GM18909 (cell line): ENCODE measurements at regions not wholly inside any gene's neighbourhood (a gene's known extent, or its start where the extent isn't known, plus 50 kb on each side); places are given as distances from the start of the nearest gene placed in this dataset.

Experiments used
- ATAC-seq: cut with Tn5 transposase; IDR thresholded peaks from one replicate; pipeline ENCODE4 v1.9.1; 2021; ENCODE audit warnings: mild to moderate bottlenecking; ENCODE audit not compliant: unreplicated experiment, poor library complexity

- ATAC-seq: no peak
Measured at GRCh38 chr10:3420527-3421469, 248.2 kb upstream of the PITRM1 start.

DNA sequence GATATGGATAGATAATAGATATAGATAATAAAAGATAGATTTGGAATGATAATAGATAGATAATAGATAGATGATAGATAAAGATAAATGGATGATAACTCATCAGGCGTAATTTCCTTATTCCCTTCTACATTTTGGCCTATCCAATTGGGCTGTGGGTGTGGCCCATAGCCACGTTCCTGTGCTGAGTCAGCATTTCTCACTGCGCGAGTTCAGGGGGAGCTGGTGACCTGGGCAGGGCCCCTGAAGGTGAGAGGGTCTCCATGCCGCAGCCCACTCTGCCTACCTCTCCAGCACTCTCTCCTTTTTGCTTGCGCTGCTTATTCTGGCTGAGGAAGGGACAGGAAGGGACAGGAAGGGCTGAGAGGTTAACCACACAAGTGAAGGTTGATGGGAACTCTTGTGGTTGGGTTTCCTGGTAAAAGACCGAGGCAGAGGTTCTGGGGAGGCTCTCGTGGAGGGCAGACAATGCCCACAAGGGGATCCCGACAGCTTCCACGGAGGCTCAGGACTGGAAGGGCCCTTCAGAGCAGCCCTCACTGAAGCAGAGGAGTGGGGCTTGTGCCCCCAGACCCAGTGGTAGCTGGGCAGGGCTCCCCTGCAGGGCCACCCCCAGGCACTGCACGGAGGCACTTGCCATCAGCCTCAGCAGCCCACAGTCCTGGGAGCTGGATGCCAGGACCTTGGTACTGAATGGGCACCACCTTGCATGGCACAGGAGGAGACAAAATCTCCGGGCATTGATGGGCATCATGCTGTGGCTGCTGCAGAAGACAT lies 247.3 kb upstream of the PITRM1 start:
- no peak for ATAC-seq

- ATAC-seq: no peak
Measured at GRCh38 chr10:3418926-3419325, 246.3 kb upstream of the PITRM1 start.

- ATAC-seq: no peak
Measured at GRCh38 chr10:3418041-3418754, 245.6 kb upstream of the PITRM1 start.

DNA sequence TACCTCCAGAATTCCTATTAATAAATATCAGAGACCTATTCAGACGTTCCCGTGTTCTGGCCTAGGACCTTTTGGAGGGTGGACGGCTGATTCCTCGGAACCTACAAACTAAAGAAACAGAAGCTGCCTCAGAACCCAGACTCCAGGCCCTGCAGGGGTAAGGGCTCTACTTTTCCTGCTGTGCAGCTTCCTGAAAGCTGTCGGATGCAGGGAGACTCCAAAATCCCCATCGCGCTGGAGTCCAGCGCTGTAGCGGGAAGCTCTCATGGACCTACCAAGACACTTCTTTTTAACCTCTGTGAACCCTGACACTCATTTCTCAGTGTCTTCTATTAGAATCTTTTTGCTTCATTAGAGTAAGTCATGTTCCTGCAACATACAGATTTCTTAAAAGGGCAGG lies 244.5 kb upstream of the PITRM1 start:
- ATAC-seq: no peak

DNA sequence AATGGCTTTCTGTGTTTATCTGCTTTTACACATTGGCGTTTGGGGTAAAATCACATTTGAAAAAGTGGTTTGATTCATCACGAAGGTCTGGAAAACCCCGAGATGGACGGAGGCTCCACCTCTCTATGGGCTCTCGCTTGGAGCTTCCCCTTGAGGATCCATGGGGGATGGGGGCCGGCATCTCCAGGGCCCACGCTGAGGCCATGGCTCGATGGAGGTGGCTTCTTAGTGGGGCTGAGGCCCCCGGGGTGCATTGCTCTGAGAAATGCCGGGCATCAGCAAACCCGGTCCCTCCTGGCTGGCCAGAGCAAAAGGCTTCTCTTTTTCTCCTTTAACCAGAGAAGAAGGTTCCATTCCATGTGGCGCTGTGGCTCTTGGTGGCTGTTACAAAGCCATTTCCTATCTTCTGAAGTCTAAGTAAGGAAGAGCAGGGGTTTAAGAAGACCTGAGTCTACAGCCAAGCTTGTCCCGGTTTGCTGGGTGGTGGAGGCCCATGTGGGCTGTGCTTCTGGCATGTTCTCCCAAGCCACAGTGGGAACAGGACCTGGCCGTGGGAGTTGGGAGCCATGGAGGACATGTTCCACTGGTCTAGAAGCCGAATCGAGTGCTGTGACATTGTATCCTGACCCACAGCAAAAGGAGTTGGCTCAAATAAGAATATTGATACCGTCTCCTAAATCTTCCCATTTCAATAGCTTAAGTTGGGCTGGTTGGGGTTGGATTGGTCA lies 243.5 kb upstream of the PITRM1 start:
- no peak for ATAC-seq

- ATAC-seq: no peak
Measured at GRCh38 chr10:3415038-3415736, 242.6 kb upstream of the PITRM1 start.

GRCh38 chr10:3414667-3415023 lies 242.1 kb upstream of the PITRM1 start:
- no peak for ATAC-seq

- ATAC-seq: no peak
Measured at GRCh38 chr10:3413937-3414666, 241.5 kb upstream of the PITRM1 start.

DNA sequence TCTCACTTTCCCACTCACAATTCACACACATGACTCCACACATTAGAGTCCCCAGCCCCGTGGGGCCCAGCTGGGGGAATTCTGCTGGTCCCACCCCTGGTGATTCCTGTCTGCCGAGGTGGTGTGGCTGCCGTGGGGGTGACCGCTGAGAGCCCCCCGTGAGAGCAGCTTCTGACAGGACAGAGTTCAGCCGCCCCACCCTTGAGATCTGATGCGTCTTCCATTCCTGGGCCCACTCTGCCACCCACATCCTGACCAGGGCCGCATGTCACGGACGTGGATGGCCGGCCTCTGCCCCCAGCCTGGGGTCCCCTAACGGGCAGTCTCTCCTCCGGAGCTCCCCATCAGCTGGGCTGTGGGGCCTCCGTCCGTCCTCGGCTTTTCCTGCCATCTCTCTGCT lies 240.1 kb upstream of the PITRM1 start:
- no peak for ATAC-seq

DNA sequence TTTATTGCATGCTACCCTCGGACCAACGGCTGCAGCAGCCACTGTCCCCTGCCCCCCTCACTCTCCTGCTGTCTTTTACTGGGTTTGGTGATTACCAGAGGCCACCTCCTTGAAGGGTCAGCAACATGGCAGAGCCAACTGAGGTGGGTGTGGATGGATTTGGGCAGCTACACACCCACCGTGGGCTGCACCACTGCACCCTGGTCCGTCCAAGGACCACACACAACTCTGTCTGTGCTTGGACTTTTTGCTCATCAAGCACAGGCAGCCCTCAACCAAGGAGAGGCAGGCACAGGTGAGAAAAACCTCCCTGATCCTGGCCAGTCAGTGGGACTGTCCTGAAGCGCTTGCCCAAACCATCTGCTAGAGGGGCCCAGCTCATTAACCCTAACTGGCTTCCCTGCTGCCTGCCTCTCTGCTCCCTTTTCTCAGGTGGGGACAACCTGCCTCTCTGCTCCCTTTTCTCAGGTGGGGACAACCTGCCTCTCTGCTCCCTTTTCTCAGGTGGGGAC lies 239.5 kb upstream of the PITRM1 start:
- no peak for ATAC-seq

DNA sequence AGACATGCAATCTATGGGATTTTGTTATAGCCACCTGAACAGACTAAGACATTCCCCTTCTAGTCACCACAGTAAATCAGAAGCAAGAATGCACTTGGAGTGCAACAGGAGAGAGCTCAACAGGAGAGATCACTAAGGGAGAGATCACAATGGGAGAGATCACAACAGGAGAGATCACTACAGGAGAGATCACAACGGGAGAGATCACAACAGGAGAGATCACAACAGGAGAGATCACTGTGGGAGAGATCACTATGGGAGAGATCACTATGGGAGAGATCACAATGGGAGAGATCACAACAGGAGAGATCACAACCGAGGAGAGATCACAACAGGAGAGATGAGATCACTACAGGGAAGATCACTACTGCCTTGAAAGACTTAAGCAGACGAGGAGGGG lies 238.5 kb upstream of the PITRM1 start:
- no peak for ATAC-seq

DNA sequence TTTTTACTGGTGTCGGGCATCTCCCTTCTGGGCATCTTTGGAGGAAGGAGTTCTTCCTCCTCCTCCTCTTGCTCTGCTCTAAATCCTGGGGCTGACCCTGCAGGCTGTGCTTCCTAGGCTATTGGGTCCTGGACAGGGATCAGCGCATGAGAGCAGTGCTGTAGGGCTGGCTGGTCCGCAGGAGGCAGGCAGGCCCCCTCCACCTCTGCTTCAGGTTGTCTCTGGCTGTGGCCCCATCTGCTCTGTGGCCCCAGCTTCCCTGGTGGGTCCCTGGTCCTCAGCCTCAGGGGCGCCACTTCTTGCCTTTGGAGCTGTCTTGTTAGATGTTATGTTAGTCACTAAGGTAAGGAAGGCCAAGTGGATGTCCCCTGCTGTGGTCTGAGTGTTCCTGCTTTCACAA lies 237.3 kb upstream of the PITRM1 start:
- no peak for ATAC-seq

- peak; percentile 74 for ATAC-seq
Measured at GRCh38 chr10:3408603-3409365, 236.2 kb upstream of the PITRM1 start.

GRCh38 chr10:3407208-3407607 lies 234.6 kb upstream of the PITRM1 start:
- ATAC-seq: no peak

DNA sequence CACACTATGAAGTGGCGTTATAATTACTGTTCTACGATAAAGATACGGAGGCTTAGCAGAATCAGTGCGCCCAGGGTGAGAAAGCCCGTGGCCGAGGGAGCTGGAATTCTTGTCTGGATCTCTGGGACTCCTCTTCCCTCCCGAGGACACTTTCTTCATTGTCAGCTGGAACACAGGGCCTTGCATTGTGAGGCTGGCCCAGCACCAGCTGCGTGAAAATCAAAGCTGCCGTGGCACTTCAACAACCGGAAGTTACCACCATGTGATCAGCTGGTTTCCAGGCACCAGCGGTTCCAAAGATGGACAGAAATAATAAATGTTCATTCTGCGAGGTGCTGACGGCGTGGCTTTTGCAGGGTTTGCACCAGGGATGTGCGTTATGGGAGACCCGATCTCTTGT lies 234.0 kb upstream of the PITRM1 start:
- no peak for ATAC-seq

- no peak for ATAC-seq
Measured at GRCh38 chr10:3404381-3404780, 231.8 kb upstream of the PITRM1 start.

GRCh38 chr10:3402187-3402751 lies 229.7 kb upstream of the PITRM1 start:
- ATAC-seq: no peak
